Peyer's patch (tissue), 4 donors: ENCODE measurements at regions not wholly inside any gene's neighbourhood (a gene's known extent, or its start where the extent isn't known, plus 50 kb on each side); places are given as distances from the start of the nearest gene placed in this dataset.

Experiments
- DNase-seq, 3 donors: peaks; one replicate each; pipeline ENCODE4 v3.0.0-alpha.2; 2017 to 2019
- H3K27ac ChIP-seq, 4 donors: fragments of 200-600 bp; sonication (generic); one replicate each; pipeline ENCODE4 v1.5.1; 2016 to 2019
- H3K27me3 ChIP-seq, 2 donors: fragments of 200-600 bp; sonication (generic); one replicate each; pipeline ENCODE4 v1.5.1; 2019
- H3K36me3 ChIP-seq, 3 donors: fragments of 200-600 bp; sonication (generic); one replicate each; pipeline ENCODE4 v1.5.1; 2016 to 2019
- H3K4me1 ChIP-seq, 4 donors: fragments of 200-600 bp; sonication (generic); one replicate each; pipeline ENCODE4 v1.5.1; 2016 to 2019
- H3K4me3 ChIP-seq, 4 donors: fragments of 200-600 bp; sonication (generic); 1 replicate in 3 of 4; 2 replicates in 1 of 4; pipeline ENCODE4 v1.5.1; 2016 to 2019; ENCODE audit warnings: mild to moderate bottlenecking in 1 of 4
- H3K9me3 ChIP-seq, 4 donors: fragments of 200-600 bp; sonication (generic); one replicate each; pipeline ENCODE4 v1.5.1; 2016 to 2019; ENCODE audit warnings: mild to moderate bottlenecking in 1 of 4
- POLR2A ChIP-seq, 2 donors: fragments of 450-650 bp; IDR thresholded peaks; one replicate each; pipeline ENCODE4 v1.5.1; 2017; ENCODE audit warnings: antibody characterized with exemption in 2 of 2, mild to moderate bottlenecking in 2 of 2, moderate library complexity in 2 of 2
- TF ChIP-seq, protein P1 (sequence below), 6 experiments: fragments of 450-650 bp in 4 of 6; fragments of 200-600 bp in 2 of 6; sonication (generic) in 1 of 6; IDR thresholded peaks; one replicate each; pipeline ENCODE4 v1.5.1; 2017 to 2019; ENCODE audit warnings: antibody characterized with exemption in 6 of 6, mild to moderate bottlenecking in 3 of 6, moderate library complexity in 1 of 6

- Histone ChIP-seq H3K4me1 (no peaks in the 10 kb centered on the region), H3K36me3 (no peaks in the 10 kb centered on the region), H3K27me3 (no peaks in the 10 kb centered on the region), H3K27ac (no peak overlapping the region), H3K4me3 (no peak overlapping the region), H3K9me3 (no peaks in the 10 kb centered on the region)
- no peak for TF ChIP-seq POLR2A (IDR thresholded peaks at IDR 0.05)
- TF ChIP-seq, protein P1, sequence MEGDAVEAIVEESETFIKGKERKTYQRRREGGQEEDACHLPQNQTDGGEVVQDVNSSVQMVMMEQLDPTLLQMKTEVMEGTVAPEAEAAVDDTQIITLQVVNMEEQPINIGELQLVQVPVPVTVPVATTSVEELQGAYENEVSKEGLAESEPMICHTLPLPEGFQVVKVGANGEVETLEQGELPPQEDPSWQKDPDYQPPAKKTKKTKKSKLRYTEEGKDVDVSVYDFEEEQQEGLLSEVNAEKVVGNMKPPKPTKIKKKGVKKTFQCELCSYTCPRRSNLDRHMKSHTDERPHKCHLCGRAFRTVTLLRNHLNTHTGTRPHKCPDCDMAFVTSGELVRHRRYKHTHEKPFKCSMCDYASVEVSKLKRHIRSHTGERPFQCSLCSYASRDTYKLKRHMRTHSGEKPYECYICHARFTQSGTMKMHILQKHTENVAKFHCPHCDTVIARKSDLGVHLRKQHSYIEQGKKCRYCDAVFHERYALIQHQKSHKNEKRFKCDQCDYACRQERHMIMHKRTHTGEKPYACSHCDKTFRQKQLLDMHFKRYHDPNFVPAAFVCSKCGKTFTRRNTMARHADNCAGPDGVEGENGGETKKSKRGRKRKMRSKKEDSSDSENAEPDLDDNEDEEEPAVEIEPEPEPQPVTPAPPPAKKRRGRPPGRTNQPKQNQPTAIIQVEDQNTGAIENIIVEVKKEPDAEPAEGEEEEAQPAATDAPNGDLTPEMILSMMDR (IDR thresholded peaks at IDR 0.05) = no peak
- DNase-seq = no peak
Observed at GRCh38 chr10:128900456-128900855, 566.6 kb upstream of the MGMT start.

DNA sequence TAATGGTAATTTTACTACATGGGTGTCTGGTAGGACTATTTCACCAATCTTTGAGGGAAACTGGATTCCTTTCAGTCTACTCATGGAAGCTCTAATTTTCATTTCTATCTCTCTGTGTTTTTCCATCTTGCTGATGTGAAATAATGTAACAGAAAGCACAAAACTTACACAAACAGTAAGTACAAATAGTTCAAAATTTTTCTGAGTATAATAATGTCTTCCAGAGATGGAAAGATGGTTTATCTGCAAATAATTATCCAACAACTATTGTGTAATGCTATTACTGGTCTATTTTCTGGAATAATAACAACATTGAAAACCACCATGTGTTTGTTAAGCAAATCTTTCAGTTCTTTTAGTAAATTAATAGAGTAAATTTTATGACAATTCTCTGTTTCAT is 565.8 kb upstream of the MGMT start:
- H3K9me3 ChIP-seq = no peaks in the 10 kb centered on the region

DNA sequence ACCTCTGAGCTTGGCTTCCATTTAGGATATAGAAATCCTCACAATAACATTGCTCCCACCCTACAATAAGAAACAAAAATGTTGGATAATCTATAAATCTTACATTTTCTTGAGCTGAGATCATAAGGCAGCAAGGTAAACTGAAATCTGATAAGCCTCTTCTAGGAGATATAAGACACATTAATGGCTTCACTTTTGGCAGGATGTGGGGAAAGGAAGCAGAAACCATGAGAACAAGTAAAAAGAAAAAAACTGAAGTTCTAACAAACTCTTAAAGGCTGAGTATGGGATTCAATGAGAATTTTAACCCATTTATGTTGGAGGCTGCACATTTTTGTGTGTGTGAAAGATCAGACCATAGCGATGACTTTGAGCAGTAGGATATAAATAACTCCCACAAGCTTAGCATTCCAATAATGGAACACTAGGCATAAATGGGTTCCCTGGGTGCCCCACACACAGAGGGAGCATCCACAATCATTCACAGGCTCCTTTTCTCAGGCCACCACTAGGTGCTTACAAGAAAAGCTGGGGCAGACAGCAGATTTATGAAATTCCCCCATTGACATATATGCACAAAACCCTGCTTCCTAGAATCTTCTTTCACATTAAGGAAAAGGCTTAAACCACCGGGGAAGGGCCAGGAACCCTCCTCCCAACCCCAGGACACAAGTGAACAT is 564.9 kb upstream of the MGMT start:
- no peak for DNase-seq
- Histone ChIP-seq H3K27me3 (no peaks in the 10 kb centered on the region), H3K4me3 (no peak overlapping the region), H3K9me3 (no peaks in the 10 kb centered on the region), H3K4me1 (no peaks in the 10 kb centered on the region), H3K27ac (no peak overlapping the region), H3K36me3 (no peaks in the 10 kb centered on the region)
- no peak for TF ChIP-seq POLR2A (IDR thresholded peaks at IDR 0.05)
- TF ChIP-seq, protein P1 (IDR thresholded peaks at IDR 0.05) = no peak

More for the DNA sequence above, 565.8 kb upstream of the MGMT start:
- TF ChIP-seq, protein P1 (IDR thresholded peaks at IDR 0.05) = no peak
- no peak for TF ChIP-seq POLR2A (IDR thresholded peaks at IDR 0.05)
- Histone ChIP-seq H3K4me1 (no peaks in the 10 kb centered on the region), H3K27me3 (no peaks in the 10 kb centered on the region), H3K27ac (no peak overlapping the region), H3K4me3 (no peak overlapping the region), H3K36me3 (no peaks in the 10 kb centered on the region)
- no peak for DNase-seq

- no peak for DNase-seq
- Histone ChIP-seq H3K9me3 (no peaks in the 10 kb centered on the region), H3K4me1 (no peaks in the 10 kb centered on the region), H3K36me3 (no peaks in the 10 kb centered on the region), H3K27me3 (no peaks in the 10 kb centered on the region), H3K4me3 (no peak overlapping the region), H3K27ac (no peak overlapping the region)
- TF ChIP-seq, protein P1 (IDR thresholded peaks at IDR 0.05) = no peak
- TF ChIP-seq POLR2A (IDR thresholded peaks at IDR 0.05) = no peak
Observed at GRCh38 chr10:128907155-128907941, 559.7 kb upstream of the MGMT start.

GRCh38 chr10:128908099-128908498 is 558.9 kb upstream of the MGMT start:
- TF ChIP-seq POLR2A (IDR thresholded peaks at IDR 0.05) = no peak
- TF ChIP-seq, protein P1 (IDR thresholded peaks at IDR 0.05) = no peak

More at GRCh38 chr10:128908099-128908498, 558.9 kb upstream of the MGMT start:
- DNase-seq = no peak
- Histone ChIP-seq H3K4me1 (no peaks in the 10 kb centered on the region), H3K36me3 (no peaks in the 10 kb centered on the region), H3K9me3 (no peaks in the 10 kb centered on the region), H3K27me3 (no peaks in the 10 kb centered on the region), H3K27ac (no peak overlapping the region), H3K4me3 (no peak overlapping the region)
